ENCODE measurements at regions not wholly inside any gene's neighbourhood (a gene's known extent, or its start where the extent isn't known, plus 50 kb on each side); places are given as distances from the start of the nearest gene placed in this dataset.

DNA sequence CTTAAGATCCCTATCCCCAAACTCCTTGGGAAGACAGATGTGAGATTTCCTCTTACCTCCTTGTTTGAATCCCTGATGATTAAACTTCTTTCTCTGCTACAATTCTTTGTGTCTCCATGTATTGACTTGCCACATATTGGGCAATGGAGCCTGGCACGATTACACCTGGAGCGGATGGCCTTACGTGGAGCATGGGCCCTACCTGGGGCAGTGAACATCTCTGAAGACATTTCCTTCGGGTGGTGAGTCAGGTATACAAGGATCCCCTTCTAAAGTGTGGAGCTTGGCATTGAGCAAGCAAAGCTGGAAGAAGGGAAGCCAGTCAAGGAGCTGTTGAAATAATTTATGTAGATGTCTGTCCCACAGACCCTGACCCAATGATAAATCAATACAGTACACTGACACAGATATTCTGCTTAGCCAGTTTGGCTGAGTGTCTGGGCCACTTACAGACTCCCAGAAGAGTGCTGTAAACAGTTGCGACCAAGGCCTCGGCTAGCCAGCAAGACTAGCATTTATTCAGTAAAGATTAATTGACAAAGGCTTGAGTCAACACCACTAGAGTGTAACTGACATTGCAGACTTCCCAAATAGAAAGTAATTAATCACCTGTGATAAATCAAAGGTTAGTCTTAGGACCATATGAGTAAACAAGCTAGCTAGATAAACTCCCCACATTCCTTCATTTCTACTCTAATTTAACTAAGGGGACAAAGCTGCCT, 83.1 kb upstream of the KCNK1 start:
- TF ChIP-seq, protein P1, sequence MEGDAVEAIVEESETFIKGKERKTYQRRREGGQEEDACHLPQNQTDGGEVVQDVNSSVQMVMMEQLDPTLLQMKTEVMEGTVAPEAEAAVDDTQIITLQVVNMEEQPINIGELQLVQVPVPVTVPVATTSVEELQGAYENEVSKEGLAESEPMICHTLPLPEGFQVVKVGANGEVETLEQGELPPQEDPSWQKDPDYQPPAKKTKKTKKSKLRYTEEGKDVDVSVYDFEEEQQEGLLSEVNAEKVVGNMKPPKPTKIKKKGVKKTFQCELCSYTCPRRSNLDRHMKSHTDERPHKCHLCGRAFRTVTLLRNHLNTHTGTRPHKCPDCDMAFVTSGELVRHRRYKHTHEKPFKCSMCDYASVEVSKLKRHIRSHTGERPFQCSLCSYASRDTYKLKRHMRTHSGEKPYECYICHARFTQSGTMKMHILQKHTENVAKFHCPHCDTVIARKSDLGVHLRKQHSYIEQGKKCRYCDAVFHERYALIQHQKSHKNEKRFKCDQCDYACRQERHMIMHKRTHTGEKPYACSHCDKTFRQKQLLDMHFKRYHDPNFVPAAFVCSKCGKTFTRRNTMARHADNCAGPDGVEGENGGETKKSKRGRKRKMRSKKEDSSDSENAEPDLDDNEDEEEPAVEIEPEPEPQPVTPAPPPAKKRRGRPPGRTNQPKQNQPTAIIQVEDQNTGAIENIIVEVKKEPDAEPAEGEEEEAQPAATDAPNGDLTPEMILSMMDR (IDR thresholded peaks at IDR 0.05 in 4 of 5, conservative IDR thresholded peaks at IDR 0.05 in 1 of 5), result no peak
- no peak for TF ChIP-seq POLR2A (IDR thresholded peaks at IDR 0.05)

All from gastrocnemius medialis (tissue), 4 donors.